Mesenchymal stem cell (in vitro differentiated cells and primary cell): ENCODE measurements at regions not wholly inside any gene's neighbourhood (a gene's known extent, or its start where the extent isn't known, plus 50 kb on each side); places are given as distances from the start of the nearest gene placed in this dataset.

ENCODE experiments used
- DNase-seq: peaks from one replicate; pipeline ENCODE4 v3.0.0-alpha.2; 2013
- H2AFZ ChIP-seq: one replicate; pipeline ENCODE4 v1.6.1; 2013; ENCODE audit warnings: low read depth, mild to moderate bottlenecking, control low read depth, inconsistent platforms, low read length, moderate library complexity
- H2AK5ac ChIP-seq: 2 replicates; pipeline ENCODE4 v1.6.1; 2013; ENCODE audit warnings: low read length, moderate library complexity, mild to moderate bottlenecking, inconsistent platforms; ENCODE audit not compliant: severe bottlenecking
- H2BK120ac ChIP-seq: one replicate; pipeline ENCODE4 v1.6.1; 2013; ENCODE audit warnings: low read depth, mild to moderate bottlenecking, inconsistent platforms, low read length, moderate library complexity
- H2BK12ac ChIP-seq, 2 experiments: one replicate each; pipeline ENCODE4 v1.6.1; 2013; ENCODE audit warnings: inconsistent platforms in 2 of 2, low read length in 2 of 2, mild to moderate bottlenecking in 2 of 2, moderate library complexity in 2 of 2, control low read depth in 1 of 2
- H2BK15ac ChIP-seq: one replicate; pipeline ENCODE4 v1.6.1; 2013; ENCODE audit warnings: mild to moderate bottlenecking, low read depth, inconsistent platforms; ENCODE audit not compliant: poor library complexity, severe bottlenecking
- H2BK5ac ChIP-seq: 2 replicates; pipeline ENCODE4 v1.6.1; 2013; ENCODE audit warnings: low read depth, mild to moderate bottlenecking, low read length, control low read depth, inconsistent platforms; ENCODE audit not compliant: poor library complexity, severe bottlenecking
- H3K14ac ChIP-seq, 2 experiments: one replicate each; pipeline ENCODE4 v1.6.1; 2013; ENCODE audit warnings: inconsistent platforms in 2 of 2, low read length in 2 of 2, control low read depth in 1 of 2, mild to moderate bottlenecking in 1 of 2, moderate library complexity in 1 of 2
- H3K18ac ChIP-seq, 2 experiments: one replicate each; pipeline ENCODE4 v1.6.1; 2013; ENCODE audit warnings: inconsistent platforms in 2 of 2, low read length in 2 of 2, control low read depth in 1 of 2, low read depth in 1 of 2, mild to moderate bottlenecking in 1 of 2
- H3K23ac ChIP-seq, 2 experiments: one replicate each; pipeline ENCODE4 v1.6.1; 2013; ENCODE audit warnings: inconsistent platforms in 2 of 2, low read length in 2 of 2, mild to moderate bottlenecking in 2 of 2, moderate library complexity in 2 of 2, control low read depth in 1 of 2
- H3K27ac ChIP-seq: 2 replicates; pipeline ENCODE4 v1.5.1; 2013; ENCODE audit warnings: mild to moderate bottlenecking, moderate library complexity, low read length, control low read depth, inconsistent platforms; ENCODE audit not compliant: poor library complexity, severe bottlenecking
- H3K27me3 ChIP-seq, 2 experiments: 2 replicates each; pipeline versions ENCODE4 v1.6.1 to v1.7.0; 2013; ENCODE audit warnings: low read length in 2 of 2, mild to moderate bottlenecking in 2 of 2, moderate library complexity in 2 of 2, control low read depth in 1 of 2, inconsistent platforms in 1 of 2; ENCODE audit not compliant: control insufficient read depth in 1 of 2, insufficient read depth in 1 of 2
- H3K36me3 ChIP-seq, 2 experiments: 2 replicates each; pipeline versions ENCODE4 v1.6.1 to v1.7.0; 2013; ENCODE audit warnings: low read length in 2 of 2, control low read depth in 1 of 2, inconsistent platforms in 1 of 2, low read depth in 1 of 2, mild to moderate bottlenecking in 1 of 2; ENCODE audit not compliant: insufficient read depth in 2 of 2, control insufficient read depth in 1 of 2
- H3K4ac ChIP-seq, 2 experiments: one replicate each; pipeline ENCODE4 v1.6.1; 2013; ENCODE audit warnings: inconsistent platforms in 2 of 2, low read length in 2 of 2, mild to moderate bottlenecking in 2 of 2, moderate library complexity in 2 of 2, control low read depth in 1 of 2, low read depth in 1 of 2
- H3K4me1 ChIP-seq: 2 replicates; pipeline ENCODE4 v1.6.1; 2013; ENCODE audit warnings: low read depth, low read length, control low read depth; ENCODE audit not compliant: control insufficient read depth, insufficient read depth
- H3K4me2 ChIP-seq: 2 replicates; pipeline ENCODE4 v1.6.1; 2013; ENCODE audit warnings: low read length, mild to moderate bottlenecking, inconsistent platforms; ENCODE audit not compliant: poor library complexity, severe bottlenecking
- H3K4me3 ChIP-seq, 2 experiments: 2 replicates each; pipeline versions ENCODE4 v1.5.1 to v1.7.0; 2013; ENCODE audit warnings: low read length in 2 of 2, mild to moderate bottlenecking in 2 of 2, control low read depth in 1 of 2, low read depth in 1 of 2; ENCODE audit not compliant: insufficient read depth in 1 of 2
- H3K79me1 ChIP-seq: replicated peaks from 2 replicates; pipeline ENCODE4 v1.6.1; 2013; ENCODE audit warnings: mild to moderate bottlenecking, control low read depth, low read length, inconsistent platforms; ENCODE audit not compliant: poor library complexity, severe bottlenecking
- H3K9ac ChIP-seq: 2 replicates; pipeline ENCODE4 v1.7.0; 2013; ENCODE audit warnings: mild to moderate bottlenecking, low read length, moderate library complexity
- H3K9me3 ChIP-seq: 2 replicates; pipeline ENCODE4 v1.7.0; 2013; ENCODE audit warnings: mild to moderate bottlenecking, low read length; ENCODE audit not compliant: control insufficient read depth
- H4K8ac ChIP-seq: one replicate; pipeline ENCODE4 v1.6.1; 2013; ENCODE audit warnings: inconsistent platforms, mild to moderate bottlenecking, low read length, moderate library complexity
- H4K91ac ChIP-seq: one replicate; pipeline ENCODE4 v1.6.1; 2013; ENCODE audit warnings: mild to moderate bottlenecking, low read length, inconsistent platforms
- whole genome bisulfite sequencing: methylation state at CpG from one replicate; pipeline ENCODE4 v1.1.7; 2013; ENCODE audit warnings: mixed read lengths; 5-methylcytosine and 5-hydroxymethylcytosine counted together

GRCh38 chr5:104400941-104401340 lies 838.4 kb upstream of the NUDT12 start:
- Histone ChIP-seq H2BK12ac (no peak overlapping the region), H3K27me3 (no peaks in the 10 kb centered on the region), H3K27ac (no peak overlapping the region), H4K91ac (no peak overlapping the region), H3K18ac (no peak overlapping the region), H2AFZ (no peak overlapping the region), H3K4ac (no peak overlapping the region), H3K4me1 (no peaks in the 10 kb centered on the region), H2BK15ac (no peak overlapping the region), H3K79me1 (no peaks in the 10 kb centered on the region), H2BK120ac (no peak overlapping the region), H3K23ac (no peak overlapping the region), H3K9me3 (no peaks in the 10 kb centered on the region), H3K14ac (no peak overlapping the region), H2AK5ac (no peak overlapping the region), H3K36me3 (no peaks in the 10 kb centered on the region), H3K4me2 (no peak overlapping the region), H2BK5ac (no peak overlapping the region), H3K4me3 (no peak overlapping the region), H4K8ac (no peak overlapping the region), H3K9ac (no peak overlapping the region)
- DNase-seq, result no peak
- 95% methylated on average over 3 of the region's 3 CpGs for WGBS

GRCh38 chr5:104385906-104386305 lies 823.3 kb upstream of the NUDT12 start:
- H2AFZ ChIP-seq, result no peak overlapping the region
- peaks cover 4% of the 10 kb centered on the region for H3K9me3 ChIP-seq
- H3K79me1 ChIP-seq, result no peaks in the 10 kb centered on the region
- no peak overlapping the region for H4K91ac ChIP-seq
- H3K27ac ChIP-seq, result no peak overlapping the region
- H3K4me3 ChIP-seq, result no peak overlapping the region
- no peak overlapping the region for H2AK5ac ChIP-seq
- H2BK5ac ChIP-seq, result no peak overlapping the region
- no peak overlapping the region for H3K18ac ChIP-seq
- no peak overlapping the region for H3K4me2 ChIP-seq
- no peak overlapping the region for H3K4ac ChIP-seq
- no peak overlapping the region for H3K9ac ChIP-seq
- 71% methylated on average over 2 of the region's 3 CpGs for WGBS
- no peaks in the 10 kb centered on the region for H3K36me3 ChIP-seq
- no peak overlapping the region for H2BK12ac ChIP-seq
- H3K27me3 ChIP-seq, result no peaks in the 10 kb centered on the region
- no peaks in the 10 kb centered on the region for H3K4me1 ChIP-seq
- H3K14ac ChIP-seq, result no peak overlapping the region
- no peak overlapping the region for H2BK120ac ChIP-seq
- DNase-seq, result peak; percentile 16
- H2BK15ac ChIP-seq, result no peak overlapping the region
- H3K23ac ChIP-seq, result no peak overlapping the region
- H4K8ac ChIP-seq, result no peak overlapping the region

- H3K79me1 ChIP-seq, result no peaks in the 10 kb centered on the region
- H4K8ac ChIP-seq, result no peak overlapping the region
- no peak overlapping the region for H3K27ac ChIP-seq
- H3K23ac ChIP-seq, result no peak overlapping the region
- no peak overlapping the region for H2BK120ac ChIP-seq
- no peak overlapping the region for H3K4me3 ChIP-seq
- no peak overlapping the region for H3K9ac ChIP-seq
- H3K27me3 ChIP-seq, result no peaks in the 10 kb centered on the region
- no peak for DNase-seq
- H2AK5ac ChIP-seq, result no peak overlapping the region
- H2BK15ac ChIP-seq, result no peak overlapping the region
- H2AFZ ChIP-seq, result no peak overlapping the region
- no peaks in the 10 kb centered on the region for H3K9me3 ChIP-seq
- no peak overlapping the region for H2BK5ac ChIP-seq
- H3K4ac ChIP-seq, result no peak overlapping the region
- no peak overlapping the region for H3K18ac ChIP-seq
- no peak overlapping the region for H3K14ac ChIP-seq
- no peak overlapping the region for H2BK12ac ChIP-seq
- no peak overlapping the region for H3K4me2 ChIP-seq
- H3K36me3 ChIP-seq, result no peaks in the 10 kb centered on the region
- WGBS, result no CpG with 5 or more reads among the region's 1 CpG
- H4K91ac ChIP-seq, result no peak overlapping the region
- peaks cover 3% of the 10 kb centered on the region for H3K4me1 ChIP-seq
Observed at GRCh38 chr5:104375345-104375744, 812.8 kb upstream of the NUDT12 start.

- WGBS, result 13% methylated on average over 1 of the region's 2 CpGs
Observed at GRCh38 chr5:104372796-104373195, 810.2 kb upstream of the NUDT12 start.

More at GRCh38 chr5:104372796-104373195, 810.2 kb upstream of the NUDT12 start:
- no peak overlapping the region for H2BK15ac ChIP-seq
- no peak overlapping the region for H3K4ac ChIP-seq
- no peak overlapping the region for H2BK5ac ChIP-seq
- no peaks in the 10 kb centered on the region for H3K27me3 ChIP-seq
- no peaks in the 10 kb centered on the region for H3K9me3 ChIP-seq
- H3K14ac ChIP-seq, result no peak overlapping the region
- no peaks in the 10 kb centered on the region for H3K36me3 ChIP-seq
- H3K18ac ChIP-seq, result no peak overlapping the region
- no peak overlapping the region for H2BK12ac ChIP-seq
- H3K4me2 ChIP-seq, result no peak overlapping the region
- H3K27ac ChIP-seq, result no peak overlapping the region
- no peaks in the 10 kb centered on the region for H3K79me1 ChIP-seq
- DNase-seq, result peak; percentile 9
- H3K9ac ChIP-seq, result no peak overlapping the region
- no peak overlapping the region for H2BK120ac ChIP-seq
- no peak overlapping the region for H2AFZ ChIP-seq
- no peak overlapping the region for H2AK5ac ChIP-seq
- H3K4me3 ChIP-seq, result no peak overlapping the region
- H3K4me1 ChIP-seq, result peaks cover 3% of the 10 kb centered on the region
- no peak overlapping the region for H4K91ac ChIP-seq
- no peak overlapping the region for H3K23ac ChIP-seq
- no peak overlapping the region for H4K8ac ChIP-seq
